OCI-LY7 (cell line): ENCODE measurements at regions not wholly inside any gene's neighbourhood (a gene's known extent, or its start where the extent isn't known, plus 50 kb on each side); places are given as distances from the start of the nearest gene placed in this dataset.

ENCODE experiments used
- BruUV-seq: library from RNA; stranded (reverse); fragments of 400-500 nt; replicated peaks from 2 replicates; lab custom pipeline; 2021; lab: Mats Ljungman, UMichigan
- CTCF ChIA-PET: fragments of 300-600 bp; sonication (Branson Sonifier 250); formaldehyde crosslinking; loops from one replicate; lab custom pipeline; 2022; ENCODE audit warnings: antibody characterized with exemption; ENCODE audit not compliant: unreplicated experiment; lab: Charles Lee
- POLR2A ChIA-PET: fragments of 300-600 bp; sonication (Branson Sonifier 250); formaldehyde crosslinking; loops from one replicate; lab custom pipeline; 2022; ENCODE audit warnings: antibody characterized with exemption; lab: Charles Lee
- DNase-seq: peaks from one replicate; pipeline ENCODE4 v3.0.0-alpha.2; 2015; ENCODE audit warnings: low spot score
- H2AFZ ChIP-seq: fragments of 200-600 bp; sonication (generic), shearing (Covaris generic); 2 replicates; pipeline ENCODE4 v1.6.1; 2014; ENCODE audit warnings: mild to moderate bottlenecking, antibody characterized with exemption, low read length, moderate library complexity
- H3K27ac ChIP-seq: fragments of 200-600 bp; sonication (generic); 2 replicates; pipeline ENCODE4 v1.5.1; 2014; ENCODE audit warnings: mixed run types, low read depth, mild to moderate bottlenecking, moderate library complexity, low read length, inconsistent platforms; ENCODE audit not compliant: poor library complexity, severe bottlenecking
- H3K36me3 ChIP-seq: fragments of 200-600 bp; sonication (generic); 2 replicates; pipeline ENCODE4 v1.6.1; 2014; ENCODE audit warnings: mild to moderate bottlenecking, antibody characterized with exemption, low read length, moderate library complexity, mixed read lengths; ENCODE audit not compliant: insufficient read depth
- H3K4me1 ChIP-seq: fragments of 200-600 bp; sonication (generic); 2 replicates; pipeline ENCODE4 v1.5.1; 2014; ENCODE audit warnings: mild to moderate bottlenecking, low read length; ENCODE audit not compliant: insufficient read depth, poor library complexity, severe bottlenecking
- H3K4me2 ChIP-seq: fragments of 200-600 bp; sonication (generic); 2 replicates; pipeline ENCODE4 v1.6.1; 2014; ENCODE audit warnings: mild to moderate bottlenecking, low read length
- H3K4me3 ChIP-seq: fragments of 200-600 bp; sonication (generic); 2 replicates; pipeline ENCODE4 v1.5.1; 2014; ENCODE audit warnings: mild to moderate bottlenecking, low read depth, low read length; ENCODE audit not compliant: poor library complexity, severe bottlenecking
- H3K79me2 ChIP-seq: fragments of 200-600 bp; sonication (generic); 2 replicates; pipeline ENCODE4 v1.6.1; 2016; ENCODE audit warnings: low read depth, mild to moderate bottlenecking, low read length, moderate library complexity, mixed read lengths; ENCODE audit not compliant: insufficient read depth
- H3K9me2 ChIP-seq: fragments of 200-600 bp; sonication (generic); 2 replicates; pipeline ENCODE4 v1.6.1; 2016; ENCODE audit warnings: mild to moderate bottlenecking, low read length, mixed read lengths; ENCODE audit not compliant: insufficient read depth
- H3K9me3 ChIP-seq: fragments of 200-600 bp; sonication (generic); 2 replicates; pipeline ENCODE4 v1.6.1; 2014; ENCODE audit warnings: mild to moderate bottlenecking, mixed run types, low read length, mixed read lengths
- H4K20me1 ChIP-seq: fragments of 200-600 bp; sonication (generic); 2 replicates; pipeline ENCODE4 v1.6.1; 2014; ENCODE audit warnings: mild to moderate bottlenecking, antibody characterized with exemption, low read length, moderate library complexity, mixed read lengths; ENCODE audit not compliant: insufficient read depth
- CTCF ChIP-seq: fragments of 200-600 bp; sonication (generic); conservative IDR thresholded peaks from 2 replicates; pipeline ENCODE4 v1.5.1; 2014; ENCODE audit warnings: mild to moderate bottlenecking, antibody characterized with exemption, low read length, moderate library complexity, mixed read lengths
- EZH2phosphoT487 ChIP-seq: fragments of 200-600 bp; sonication (generic); IDR thresholded peaks from 2 replicates; pipeline ENCODE4 v1.6.1; 2018; ENCODE audit warnings: low read depth, borderline replicate concordance, mild to moderate bottlenecking, mixed run types, antibody characterized with exemption, low read length, moderate library complexity, mixed read lengths
- intact Hi-C: fragments of 100-400 bp; cut with micrococcal nuclease; formaldehyde crosslinking; loops from one replicate; pipeline ENCODE4 v1.10.0; 2022; ENCODE audit not compliant: unreplicated experiment

DNA sequence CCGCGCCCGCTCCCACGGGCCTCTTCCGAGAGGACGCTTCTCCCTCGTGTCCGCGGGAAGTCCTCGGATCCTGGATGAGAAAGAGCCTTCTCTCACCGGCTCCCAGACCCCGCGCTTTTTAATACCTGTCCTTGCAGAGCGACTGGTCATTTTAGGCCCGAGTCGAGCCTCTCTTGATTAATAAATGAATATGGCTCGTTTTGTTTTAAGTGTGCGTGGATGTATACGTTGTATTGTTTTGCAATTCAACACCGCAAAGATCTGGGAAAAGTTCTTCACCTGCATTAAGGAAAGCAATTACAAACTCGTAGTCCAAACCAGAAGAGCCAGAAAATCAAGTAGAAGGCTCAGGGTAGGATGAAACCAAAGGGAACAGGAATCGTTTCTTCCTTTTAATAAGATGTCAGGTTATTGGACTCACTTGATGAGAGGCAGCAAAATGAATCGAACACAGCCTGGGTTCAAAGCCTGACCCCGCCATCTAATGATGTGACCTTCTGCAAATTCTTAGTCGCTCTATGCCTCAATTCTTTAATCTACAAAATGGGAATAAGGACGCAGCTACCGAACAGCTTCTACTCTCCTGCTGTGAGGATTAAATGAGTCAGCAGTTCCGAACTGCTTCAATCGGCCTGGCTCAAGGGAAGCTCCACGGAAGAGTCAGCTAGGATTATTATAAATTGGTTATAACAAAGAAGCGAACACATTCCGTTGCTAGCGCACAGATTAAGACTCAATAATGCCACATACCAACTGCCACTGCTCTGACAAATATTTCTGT lies 277.8 kb upstream of the NEBL start:
- H3K4me3 ChIP-seq, result no peak overlapping the region
- CTCF ChIA-PET, result interaction anchor here (0.5 kb wide), 1 partner anchor 20 kb away, joined by 3 read pairs; no protein-coding TSS in a partner anchor
- DNase-seq, result no peak
- H2AFZ ChIP-seq, result no peak overlapping the region
- no peak overlapping the region for H3K4me2 ChIP-seq
- H3K79me2 ChIP-seq, result no peaks in the 10 kb centered on the region
- H3K4me1 ChIP-seq, result no peaks in the 10 kb centered on the region
- BruUV-seq, result no TSS peak
- no peak overlapping the region for H3K27ac ChIP-seq
- H3K9me3 ChIP-seq, result no peaks in the 10 kb centered on the region
- no peaks in the 10 kb centered on the region for H3K36me3 ChIP-seq
- H4K20me1 ChIP-seq, result no peaks in the 10 kb centered on the region
- TF ChIP-seq CTCF (no peak), EZH2phosphoT487 (no peak)
- POLR2A ChIA-PET, result interaction anchor here (0.6 kb wide), 1 partner anchor 189 kb away, joined by 3 read pairs; no protein-coding TSS in a partner anchor
- intact Hi-C loops, result no loop called here
- no peaks in the 10 kb centered on the region for H3K9me2 ChIP-seq

GRCh38 chr10:21173802-21174714 lies 276.9 kb upstream of the NEBL start:
- Histone ChIP-seq H3K27ac (no peak overlapping the region), H3K79me2 (no peaks in the 10 kb centered on the region), H3K4me1 (no peaks in the 10 kb centered on the region), H3K4me3 (no peak overlapping the region), H3K9me3 (no peaks in the 10 kb centered on the region), H3K4me2 (no peak overlapping the region), H3K9me2 (no peaks in the 10 kb centered on the region), H3K36me3 (no peaks in the 10 kb centered on the region), H4K20me1 (no peaks in the 10 kb centered on the region), H2AFZ (no peak overlapping the region)
- ChIA-PET CTCF (no interaction called here), POLR2A (no interaction called here)
- no peak for TF ChIP-seq EZH2phosphoT487
- TF ChIP-seq CTCF, result no peak
- no TSS peak for BruUV-seq
- DNase-seq, result no peak
- intact Hi-C loops, result no loop called here
